ENCODE measurements at regions not wholly inside any gene's neighbourhood (a gene's known extent, or its start where the extent isn't known, plus 50 kb on each side); places are given as distances from the start of the nearest gene placed in this dataset.

DNA sequence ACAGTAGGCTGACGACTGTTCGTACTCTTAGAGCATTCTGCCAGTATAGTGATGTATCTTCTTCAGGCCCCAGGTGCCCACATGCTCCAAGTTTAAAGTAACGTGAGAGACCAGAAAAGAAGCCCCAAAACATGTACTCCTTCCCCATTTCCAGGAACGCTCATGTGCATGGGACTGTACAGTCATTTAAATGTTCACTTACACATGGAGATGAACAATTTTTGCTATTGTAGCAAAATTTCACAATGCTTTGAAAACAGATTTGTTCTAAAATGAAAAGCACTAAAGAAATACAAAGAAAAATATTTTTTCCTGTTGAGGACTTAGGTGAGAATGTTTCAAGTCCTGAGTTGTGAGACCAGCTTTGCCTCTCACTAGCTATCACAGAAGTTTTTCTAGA, 269.3 kb upstream of the PRDM1 start:
- DNase-seq (ENCODE audit: low read depth in 2 of 2) = no peak

DNA sequence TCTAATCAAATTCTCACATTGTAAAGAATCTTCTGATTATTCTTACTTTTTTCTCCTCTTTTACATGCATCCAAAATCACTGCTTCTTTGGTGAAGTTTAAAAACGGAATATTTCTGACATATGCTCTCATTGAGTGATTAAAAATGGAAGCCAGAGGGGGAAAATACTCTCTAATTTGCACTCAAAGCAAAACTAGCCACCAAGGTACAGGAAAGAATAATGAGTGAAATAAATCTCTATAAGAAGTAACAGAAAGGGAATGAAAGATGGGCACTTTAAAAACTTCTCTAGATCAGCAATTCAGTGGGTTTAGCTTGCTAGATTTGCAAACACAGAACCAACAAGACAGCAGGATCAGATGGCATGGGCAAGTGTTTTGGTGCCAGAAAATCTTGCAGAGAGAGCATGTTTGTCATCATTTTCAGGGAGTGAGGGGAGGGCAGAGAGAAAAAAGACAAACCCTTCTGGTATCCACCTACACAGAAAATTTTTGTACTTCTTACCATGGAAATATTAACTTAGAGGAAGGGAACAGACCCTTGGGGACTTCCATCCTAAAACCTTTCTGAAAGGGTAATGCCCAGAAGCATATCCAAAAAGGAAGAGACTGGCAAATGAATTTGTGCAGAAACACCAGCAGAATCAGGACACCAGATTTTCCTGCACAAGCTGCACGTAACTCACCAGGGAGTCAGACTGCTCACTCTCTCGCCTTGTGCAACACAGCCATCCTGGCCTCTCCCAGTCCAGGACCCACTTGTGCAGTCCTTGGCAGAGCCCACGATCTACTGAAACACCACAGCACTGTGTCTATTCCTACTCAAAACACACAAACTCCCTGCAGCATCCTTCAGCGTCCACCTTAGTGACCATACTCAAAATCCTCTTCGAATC, 270.2 kb upstream of the PRDM1 start:
- no peak for DNase-seq (ENCODE audit: low read depth in 2 of 2)

GRCh38 chr6:105814745-105815536, 271.2 kb upstream of the PRDM1 start:
- no peak for DNase-seq (ENCODE audit: low read depth in 2 of 2)

DNA sequence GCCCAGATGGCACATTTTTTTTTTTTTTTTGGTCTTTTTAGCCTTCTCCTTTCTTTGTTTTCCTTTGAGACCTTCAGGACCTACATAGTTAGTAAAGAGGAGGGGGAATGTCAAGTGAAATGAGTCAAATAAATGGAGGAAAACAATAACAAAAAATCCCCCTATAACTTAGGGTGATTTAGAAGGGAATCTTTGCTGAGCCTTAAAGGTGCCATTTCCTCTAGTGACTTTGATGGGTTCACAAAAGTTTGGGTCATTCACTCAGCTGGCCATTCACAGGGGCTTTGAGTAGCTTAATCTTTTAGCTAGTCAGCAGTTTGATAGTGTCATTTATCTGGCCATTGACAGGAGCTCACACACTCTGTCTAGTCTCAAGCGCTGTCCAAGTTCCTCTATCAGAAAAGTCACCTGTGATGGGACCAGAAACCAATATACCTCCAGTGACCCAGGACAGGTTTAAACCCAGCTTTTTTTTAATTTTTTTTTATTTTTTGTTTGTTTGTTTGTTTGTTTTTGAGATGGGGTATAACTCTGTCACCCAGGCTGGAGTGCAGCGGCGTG, 275.1 kb upstream of the PRDM1 start:
- DNase-seq (ENCODE audit: low read depth in 2 of 2) = no peak

GRCh38 chr6:105810105-105810921, 275.8 kb upstream of the PRDM1 start:
- DNase-seq (ENCODE audit: low read depth in 2 of 2) = peak; percentile 57 to 59

GRCh38 chr6:105808571-105808970, 277.6 kb upstream of the PRDM1 start:
- no peak for DNase-seq (ENCODE audit: low read depth in 2 of 2)

DNA sequence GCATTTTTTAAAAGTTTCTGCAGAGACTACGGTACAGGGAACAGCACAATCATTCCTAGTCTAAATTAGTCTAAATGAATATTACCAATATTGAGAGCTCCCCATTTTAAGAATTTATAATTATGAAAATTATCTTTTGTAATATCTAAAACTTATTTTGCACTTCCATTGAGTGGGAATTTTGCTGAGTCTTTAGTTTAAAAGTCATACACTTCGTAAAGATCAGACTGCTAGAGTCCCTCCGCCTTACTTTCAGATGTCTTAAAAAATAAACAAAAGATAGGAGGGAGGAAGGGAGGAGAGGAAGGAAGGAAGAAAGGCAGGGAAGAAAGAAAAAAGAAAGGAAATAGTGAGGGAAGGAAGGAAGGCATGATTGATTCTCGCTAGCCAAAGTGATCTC, 278.2 kb upstream of the PRDM1 start:
- no peak for DNase-seq (ENCODE audit: low read depth in 2 of 2)

GRCh38 chr6:105806486-105806920, 279.6 kb upstream of the PRDM1 start:
- DNase-seq (ENCODE audit: low read depth in 2 of 2) = no peak

DNA sequence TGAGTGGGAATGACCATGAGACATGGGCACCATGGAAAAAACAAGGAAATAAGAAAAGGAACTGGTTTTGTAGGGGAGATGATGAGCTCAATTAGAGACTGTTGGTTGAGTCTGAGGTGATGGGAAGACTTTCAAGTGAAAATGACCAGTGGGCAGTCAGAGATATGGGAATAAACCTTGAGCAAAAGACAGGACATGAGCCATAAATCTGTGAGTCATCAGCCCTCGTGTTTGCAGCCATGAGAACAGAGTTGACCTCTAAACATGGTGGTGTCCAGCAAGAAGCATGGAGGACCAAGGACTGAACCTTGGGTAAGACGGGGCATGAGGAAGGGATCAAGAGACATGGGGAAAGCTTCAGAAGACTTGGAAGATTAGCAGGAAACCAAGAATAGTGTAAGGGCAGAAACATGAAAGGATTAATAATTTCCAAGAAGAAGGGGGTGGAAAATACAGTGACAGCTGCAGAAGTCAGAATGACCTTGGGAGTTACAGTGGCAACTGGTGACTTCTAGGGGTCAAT, 280.6 kb upstream of the PRDM1 start:
- DNase-seq (ENCODE audit: low read depth in 2 of 2) = no peak

- no peak for DNase-seq (ENCODE audit: low read depth in 2 of 2)
Observed at GRCh38 chr6:105804424-105804823, 281.7 kb upstream of the PRDM1 start.

GRCh38 chr6:105804000-105804399, 282.1 kb upstream of the PRDM1 start:
- DNase-seq (ENCODE audit: low read depth in 2 of 2) = no peak

GRCh38 chr6:105803442-105803841, 282.7 kb upstream of the PRDM1 start:
- DNase-seq (ENCODE audit: low read depth in 2 of 2) = no peak

- DNase-seq (ENCODE audit: low read depth in 2 of 2) = no peak
Observed at GRCh38 chr6:105802703-105803102, 283.4 kb upstream of the PRDM1 start.

- DNase-seq (ENCODE audit: low read depth in 2 of 2) = no peak
Observed at GRCh38 chr6:105800871-105801270, 285.3 kb upstream of the PRDM1 start.

- DNase-seq (ENCODE audit: low read depth in 2 of 2) = no peak
Observed at GRCh38 chr6:105800398-105800797, 285.7 kb upstream of the PRDM1 start.

DNA sequence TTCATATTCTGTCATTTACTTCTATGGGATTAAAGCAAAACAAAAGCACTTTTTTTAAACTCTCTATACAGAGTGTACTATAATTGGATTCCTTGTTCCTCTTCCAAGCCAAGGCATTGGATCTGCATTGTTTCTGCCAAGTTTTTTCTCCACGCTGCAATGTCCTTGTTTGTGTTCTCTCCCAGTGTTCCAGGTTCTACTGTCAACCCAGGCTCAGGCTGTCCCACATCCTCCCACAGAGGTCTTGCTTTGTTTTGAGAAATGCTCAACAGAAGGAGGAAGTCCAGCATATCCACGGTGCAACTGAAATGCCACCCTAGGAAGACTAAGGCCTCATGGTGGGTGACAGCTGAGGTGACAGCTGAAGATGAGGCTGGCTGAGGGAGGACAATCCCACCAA, 287.1 kb upstream of the PRDM1 start:
- DNase-seq (ENCODE audit: low read depth in 2 of 2) = no peak

GRCh38 chr6:105797983-105798453, 288.1 kb upstream of the PRDM1 start:
- no peak for DNase-seq (ENCODE audit: low read depth in 2 of 2)

DNA sequence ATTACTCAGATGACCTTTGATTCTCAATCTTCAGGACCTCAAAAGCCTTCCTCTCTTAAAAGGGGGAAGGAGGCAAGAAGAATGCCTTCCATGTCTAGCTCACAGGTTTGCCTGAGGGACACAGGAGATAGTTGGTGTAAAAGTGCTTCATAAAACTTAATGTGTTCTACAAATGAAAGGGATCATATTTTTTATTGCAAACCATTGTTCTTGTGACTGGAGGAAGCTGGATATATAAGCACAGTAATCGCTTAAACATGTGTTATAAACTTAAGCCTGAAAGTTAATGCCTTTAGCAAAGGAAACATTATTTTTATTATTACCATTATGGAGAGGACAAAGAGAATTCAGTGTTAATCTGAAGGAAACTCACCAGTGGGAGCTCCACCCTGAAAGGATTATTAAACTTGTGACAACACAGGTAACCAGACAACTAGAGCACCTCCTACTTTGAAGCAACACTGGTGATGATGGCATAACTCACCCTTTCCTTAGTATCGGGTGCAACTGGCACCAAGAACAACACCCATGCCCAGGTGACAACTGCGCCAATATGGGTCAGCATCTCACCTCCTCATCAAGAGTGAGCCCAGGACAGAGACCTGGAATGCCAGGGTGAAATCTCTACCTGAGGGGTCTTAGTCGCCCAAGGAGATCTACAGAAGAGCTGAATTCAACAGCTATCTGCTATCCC, 288.7 kb upstream of the PRDM1 start:
- no peak for DNase-seq (ENCODE audit: low read depth in 2 of 2)

GRCh38 chr6:105795913-105796517, 290.1 kb upstream of the PRDM1 start:
- no peak for DNase-seq (ENCODE audit: low read depth in 2 of 2)

DNA sequence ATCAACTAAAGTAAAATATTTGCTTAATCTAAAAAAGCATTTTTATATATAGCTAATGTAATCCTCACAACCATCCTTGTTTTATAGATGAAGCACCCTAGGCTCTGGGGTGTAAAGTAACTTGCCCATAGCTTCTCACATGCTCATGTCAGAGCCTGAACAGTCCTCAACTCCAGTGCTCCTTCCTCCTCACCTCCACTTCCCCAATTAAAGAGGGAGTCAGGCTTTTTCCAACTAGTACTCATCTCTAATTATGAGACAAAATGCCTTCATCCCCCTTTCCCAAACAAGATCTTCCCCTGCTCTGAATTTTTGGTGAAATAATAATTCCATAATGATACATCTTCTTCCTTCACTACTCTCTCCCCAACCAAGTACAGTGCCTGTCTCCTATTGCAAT, 290.8 kb upstream of the PRDM1 start:
- DNase-seq (ENCODE audit: low read depth in 2 of 2) = no peak

Measured in stimulated activated CD4-positive, alpha-beta T cell treated with anti-CD3 and anti-CD28 coated beads, Interleukin-15, amount 100 ng/mL, for 48 hours (primary cell).